LNCAP (cell line): ENCODE measurements at regions not wholly inside any gene's neighbourhood (a gene's known extent, or its start where the extent isn't known, plus 50 kb on each side); places are given as distances from the start of the nearest gene placed in this dataset.

ENCODE experiments used
- TF ChIP-seq, protein P1 (sequence below): fragments of 450-650 bp; IDR thresholded peaks from 2 replicates; pipeline ENCODE4 v1.5.1; 2017; ENCODE audit warnings: mild to moderate bottlenecking

DNA sequence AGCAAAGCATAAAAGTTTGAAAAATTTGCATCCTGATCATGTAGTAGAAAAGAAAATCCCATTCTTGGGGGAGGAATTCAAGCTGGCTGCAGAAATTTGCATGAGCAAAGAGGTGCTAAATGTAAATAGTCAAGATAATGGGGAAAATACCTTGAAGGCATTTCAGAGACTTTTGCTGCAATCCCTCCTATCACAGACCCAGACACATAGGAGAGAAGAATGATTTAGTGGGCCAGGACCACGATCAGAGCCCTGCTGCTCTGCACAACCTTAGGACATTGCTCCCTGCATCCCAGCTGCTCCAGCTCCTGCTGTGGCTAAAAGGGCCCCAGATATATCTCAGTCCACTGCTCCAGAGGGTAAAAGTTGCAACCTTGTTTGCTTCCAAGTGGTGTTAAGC lies 1439.7 kb upstream of the AGA start:
- TF ChIP-seq, protein P1, sequence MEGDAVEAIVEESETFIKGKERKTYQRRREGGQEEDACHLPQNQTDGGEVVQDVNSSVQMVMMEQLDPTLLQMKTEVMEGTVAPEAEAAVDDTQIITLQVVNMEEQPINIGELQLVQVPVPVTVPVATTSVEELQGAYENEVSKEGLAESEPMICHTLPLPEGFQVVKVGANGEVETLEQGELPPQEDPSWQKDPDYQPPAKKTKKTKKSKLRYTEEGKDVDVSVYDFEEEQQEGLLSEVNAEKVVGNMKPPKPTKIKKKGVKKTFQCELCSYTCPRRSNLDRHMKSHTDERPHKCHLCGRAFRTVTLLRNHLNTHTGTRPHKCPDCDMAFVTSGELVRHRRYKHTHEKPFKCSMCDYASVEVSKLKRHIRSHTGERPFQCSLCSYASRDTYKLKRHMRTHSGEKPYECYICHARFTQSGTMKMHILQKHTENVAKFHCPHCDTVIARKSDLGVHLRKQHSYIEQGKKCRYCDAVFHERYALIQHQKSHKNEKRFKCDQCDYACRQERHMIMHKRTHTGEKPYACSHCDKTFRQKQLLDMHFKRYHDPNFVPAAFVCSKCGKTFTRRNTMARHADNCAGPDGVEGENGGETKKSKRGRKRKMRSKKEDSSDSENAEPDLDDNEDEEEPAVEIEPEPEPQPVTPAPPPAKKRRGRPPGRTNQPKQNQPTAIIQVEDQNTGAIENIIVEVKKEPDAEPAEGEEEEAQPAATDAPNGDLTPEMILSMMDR: no peak

DNA sequence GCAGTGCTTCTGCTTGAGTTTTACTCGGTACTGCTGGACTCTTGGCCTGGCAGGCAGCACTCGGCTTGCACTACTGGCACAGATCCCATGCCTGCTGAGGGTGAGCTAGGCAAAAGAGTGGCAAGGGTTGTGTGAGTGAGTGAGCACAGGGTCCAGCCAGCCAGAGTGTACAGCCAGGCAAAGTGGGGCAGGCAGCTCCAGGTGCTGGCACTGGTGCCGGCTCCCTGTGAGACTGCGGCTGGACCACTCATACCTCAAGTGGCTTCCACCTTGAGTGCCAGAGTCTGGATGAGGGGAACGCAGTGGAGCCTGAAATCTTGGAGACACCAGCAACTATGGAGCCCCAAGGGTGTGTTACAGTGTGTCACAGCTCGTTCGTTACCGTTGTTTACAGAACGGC lies 1451.9 kb upstream of the AGA start:
- TF ChIP-seq, protein P1: no peak

DNA sequence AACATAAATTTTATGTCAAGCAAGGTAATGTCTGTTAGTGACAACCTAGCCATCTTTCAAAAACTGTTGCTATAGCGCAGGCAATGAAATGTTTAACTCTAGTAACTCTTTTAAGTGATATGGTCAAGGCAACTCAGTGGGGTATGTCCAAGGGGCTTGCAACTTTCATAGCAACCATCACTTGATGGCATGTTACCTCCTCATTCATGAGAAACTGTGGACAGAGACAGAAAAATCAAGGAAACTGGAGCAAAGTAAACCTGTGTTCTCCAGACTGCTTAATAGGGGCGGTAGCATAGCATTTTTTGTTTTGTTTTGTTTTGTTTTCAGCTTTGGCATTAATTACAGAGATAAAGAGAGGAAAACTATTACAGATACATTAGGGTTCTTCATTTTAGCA lies 1456.8 kb upstream of the AGA start:
- TF ChIP-seq, protein P1: no peak

DNA sequence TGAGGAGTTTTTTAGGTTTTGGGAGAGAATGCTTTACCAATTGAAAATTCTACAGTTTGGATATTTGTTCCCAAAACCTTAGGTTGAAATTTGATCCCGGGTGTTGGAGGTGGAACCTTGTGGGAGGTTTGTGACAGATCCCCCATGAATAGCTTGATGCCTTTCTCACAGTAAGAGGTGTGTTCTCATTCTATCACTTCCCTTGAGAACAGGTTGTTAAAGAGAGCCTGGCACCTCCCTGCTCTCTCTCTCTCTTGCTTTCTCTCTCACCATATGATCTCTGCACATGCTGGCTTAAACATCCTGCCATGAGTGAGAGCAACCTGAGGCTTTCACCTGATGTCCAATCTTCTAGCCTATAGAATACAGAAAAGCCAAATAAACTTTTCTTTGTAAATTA lies 1475.5 kb upstream of the AGA start:
- TF ChIP-seq, protein P1: no peak

DNA sequence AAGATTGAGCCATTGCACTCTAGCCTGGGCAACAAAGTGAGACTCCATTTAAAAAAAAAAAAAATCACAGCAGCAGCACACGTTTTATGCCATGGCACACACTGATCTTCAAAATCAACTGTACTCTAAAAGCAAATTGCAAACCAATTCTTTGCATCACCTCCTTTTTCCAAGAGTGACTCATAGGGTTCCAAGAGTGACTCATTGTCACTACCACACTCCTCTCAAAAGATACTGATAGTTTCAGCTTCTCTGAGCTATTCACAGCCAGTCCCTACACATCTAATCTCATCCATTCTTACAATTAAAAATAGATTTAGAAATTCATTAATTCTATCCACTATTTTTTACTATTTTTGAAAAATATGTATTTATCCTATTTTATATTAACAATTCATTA lies 1494.9 kb upstream of the AGA start:
- TF ChIP-seq, protein P1: no peak

DNA sequence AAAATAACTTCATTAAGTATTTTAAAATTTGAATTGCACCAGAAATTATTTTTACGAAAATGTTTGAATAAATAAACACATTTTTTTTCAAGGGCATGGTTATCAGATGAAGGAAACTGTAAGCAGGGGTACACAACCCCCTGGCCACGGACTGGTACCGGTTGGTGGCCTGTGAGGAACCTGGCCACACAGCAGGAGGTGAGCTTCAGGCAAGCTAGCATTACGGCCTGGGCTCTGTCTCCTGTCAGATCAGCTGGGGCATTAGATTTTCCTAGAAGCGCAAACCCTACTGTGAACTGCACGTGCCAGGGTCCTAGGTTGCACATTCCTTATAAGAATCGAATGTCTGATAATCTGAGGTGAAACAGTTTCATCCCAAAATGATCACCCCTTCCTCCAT lies 1499.7 kb upstream of the AGA start:
- TF ChIP-seq, protein P1: no peak

DNA sequence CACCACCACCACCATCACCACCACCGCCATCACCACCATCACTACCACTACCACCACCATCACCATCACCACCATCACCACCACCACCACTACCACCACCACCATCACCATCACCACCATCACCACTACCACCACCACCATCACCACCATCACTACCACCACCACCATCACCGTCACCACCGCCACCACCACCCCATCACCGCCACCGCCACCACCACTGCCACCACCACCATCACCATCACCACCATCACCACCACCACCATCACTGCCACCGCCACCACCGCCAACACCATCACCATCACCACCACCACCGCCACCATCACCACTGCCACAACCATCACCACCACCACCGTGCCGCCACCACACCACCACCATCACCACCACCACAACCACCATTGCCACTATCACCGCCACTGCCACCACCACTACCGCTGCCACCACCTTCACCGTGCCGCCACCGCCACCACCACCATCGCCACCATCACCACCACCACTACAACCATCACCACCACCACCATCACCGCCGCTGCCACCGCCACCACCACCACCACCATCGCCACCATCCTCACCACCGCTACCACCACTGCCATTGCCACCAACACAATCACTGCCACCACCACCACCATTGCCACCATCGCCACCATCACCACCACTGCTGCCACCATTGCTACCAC lies 1511.3 kb upstream of the AGA start:
- TF ChIP-seq, protein P1: no peak

DNA sequence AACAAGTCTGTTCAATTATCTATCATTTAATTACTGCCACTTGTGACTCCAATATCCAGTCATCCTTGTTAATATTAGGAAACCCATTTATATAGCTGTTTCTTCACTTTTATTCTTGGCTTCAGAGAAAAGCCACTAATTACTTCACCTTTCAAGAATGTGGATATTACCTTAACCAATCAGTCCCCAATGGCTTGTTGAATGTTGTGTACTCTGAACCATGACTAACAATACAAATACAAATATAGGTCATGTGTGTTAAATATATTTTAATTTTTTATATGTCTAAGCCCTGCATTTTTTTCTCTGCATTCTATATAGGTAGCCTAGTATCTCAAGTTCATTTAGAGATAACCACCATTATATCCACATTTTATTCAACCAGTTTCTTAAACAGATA lies 1513.4 kb upstream of the AGA start:
- TF ChIP-seq, protein P1: no peak
